A549 (cell line): ENCODE measurements at regions not wholly inside any gene's neighbourhood (a gene's known extent, or its start where the extent isn't known, plus 50 kb on each side); places are given as distances from the start of the nearest gene placed in this dataset.

Experiments
- ATAC-seq, 2 experiments: fragments of 200-7000 bp in 1 of 2; fragments of >200 bp in 1 of 2; cut with Nextera tagmentation in 1 of 2; cut with Tn5 transposase in 1 of 2; 3 replicates each; pipeline versions ENCODE4 v1.8.0 to v1.9.1; 2018 to 2020; ENCODE audit warnings: mild to moderate bottlenecking in 1 of 2, moderate library complexity in 1 of 2
- CTCF ChIA-PET: fragments of 300-600 bp; sonication (Branson Sonifier 250); formaldehyde crosslinking; extraction: SDS; loops from one replicate; lab custom pipeline; 2021; ENCODE audit warnings: antibody characterized with exemption, inconsistent platforms; lab: Yijun Ruan, JAX
- POLR2A ChIA-PET: fragments of 350-600 bp; formaldehyde crosslinking; extraction: SDS; loops from one replicate; lab custom pipeline; 2021; ENCODE audit warnings: antibody characterized with exemption, inconsistent platforms; lab: Yijun Ruan, JAX
- DNase-seq, 2 experiments: peaks; one replicate each; pipeline versions ENCODE4 v3.0.0 to v3.0.0-alpha.2; 2011 to 2016; ENCODE audit warnings: low read depth in 1 of 2, low spot score in 1 of 2
- FAIRE-seq: peaks from 2 replicates; lab custom pipeline; 2011; peaks lifted over from hg19 to GRCh38; lab: Jason Lieb, UNC
- H3K27ac ChIP-seq, 2 experiments: fragments of >200 bp; sonication (Bioruptor Twin); formaldehyde crosslinking; 3 replicates each; pipeline ENCODE4 v1.5.1; 2016 to 2017
- H3K4me1 ChIP-seq: fragments of >200 bp; sonication (Bioruptor Twin); formaldehyde crosslinking; 3 replicates; pipeline ENCODE4 v1.6.1; 2016
- H3K4me2 ChIP-seq: fragments of >200 bp; sonication (Bioruptor Twin); formaldehyde crosslinking; 3 replicates; pipeline ENCODE4 v1.6.1; 2016
- H3K4me3 ChIP-seq: fragments of >200 bp; sonication (Bioruptor Twin); formaldehyde crosslinking; 3 replicates; pipeline ENCODE4 v1.5.1; 2016
- H3K9me3 ChIP-seq: fragments of >200 bp; sonication (Bioruptor Twin); formaldehyde crosslinking; 3 replicates; pipeline ENCODE4 v1.6.1; 2016
- BHLHE40 ChIP-seq: IDR thresholded peaks from 2 replicates; pipeline ENCODE4 v1.6.1; 2012; ENCODE audit warnings: low read depth, low read length, inconsistent platforms
- CBX2 ChIP-seq: fragments of 200-600 bp; sonication (generic); IDR thresholded peaks from 2 replicates; pipeline ENCODE4 v1.6.1; 2016; ENCODE audit warnings: low read depth, mild to moderate bottlenecking, borderline replicate concordance
- CBX8 ChIP-seq: fragments of 200-600 bp; sonication (generic); IDR thresholded peaks from 2 replicates; pipeline ENCODE4 v1.6.1; 2016
- CEBPB ChIP-seq, 2 experiments: fragments of >200 bp in 1 of 2; sonication (Bioruptor Twin) in 1 of 2; formaldehyde crosslinking in 1 of 2; IDR thresholded peaks; 2 replicates each; pipeline ENCODE4 v1.6.1; 2012 to 2016
- CHD4 ChIP-seq: fragments of 200-600 bp; sonication (generic); IDR thresholded peaks from 2 replicates; pipeline ENCODE4 v1.6.1; 2016; ENCODE audit warnings: antibody characterized with exemption, mild to moderate bottlenecking, borderline replicate concordance
- EHMT2 ChIP-seq: fragments of 200-600 bp; sonication (generic); IDR thresholded peaks from 2 replicates; pipeline ENCODE4 v1.6.1; 2016; ENCODE audit warnings: antibody characterized with exemption, low read depth, mild to moderate bottlenecking, moderate library complexity
- HOXB13 ChIP-seq: fragments of 250-450 bp; sonication (Bioruptor Pico); IDR thresholded peaks from 2 replicates; pipeline ENCODE4 v1.5.0; 2020; ENCODE audit warnings: low read depth, mild to moderate bottlenecking, moderate library complexity
- HOXB5 ChIP-seq: fragments of 250-450 bp; sonication (Bioruptor Pico); IDR thresholded peaks from 2 replicates; pipeline ENCODE4 v1.5.0; 2020; ENCODE audit warnings: mild to moderate bottlenecking, moderate library complexity
- JUNB ChIP-seq: fragments of >200 bp; sonication (Bioruptor Twin); formaldehyde crosslinking; IDR thresholded peaks from 2 replicates; pipeline ENCODE4 v1.6.1; 2016
- KDM1A ChIP-seq: fragments of 200-600 bp; sonication (generic); IDR thresholded peaks from 2 replicates; pipeline ENCODE4 v1.6.1; 2016; ENCODE audit warnings: low read depth, mild to moderate bottlenecking
- KDM5A ChIP-seq: fragments of 200-600 bp; sonication (generic); IDR thresholded peaks from 2 replicates; pipeline ENCODE4 v1.6.1; 2016; ENCODE audit warnings: antibody characterized with exemption, mild to moderate bottlenecking
- MAZ ChIP-seq: fragments of 150-350 bp; IDR thresholded peaks from 2 replicates; pipeline ENCODE4 v1.6.1; 2014; ENCODE audit warnings: antibody characterized with exemption, low read depth, low read length, borderline replicate concordance
- NR3C1 ChIP-seq: fragments of >200 bp; sonication (Bioruptor Twin); formaldehyde crosslinking; IDR thresholded peaks from 3 replicates; pipeline ENCODE4 v1.6.1; 2017
- POLR2A ChIP-seq: IDR thresholded peaks from 2 replicates; pipeline ENCODE4 v1.6.1; 2012; ENCODE audit warnings: mild to moderate bottlenecking, low read length
- RCOR1 ChIP-seq: fragments of 150-350 bp; IDR thresholded peaks from 2 replicates; pipeline ENCODE4 v1.6.1; 2014; ENCODE audit warnings: antibody characterized with exemption, low read length, low read depth
- RFX5 ChIP-seq: fragments of 450-650 bp; IDR thresholded peaks from 2 replicates; pipeline ENCODE4 v1.7.1; 2014; ENCODE audit warnings: antibody characterized with exemption, mild to moderate bottlenecking, moderate library complexity
- RNF2 ChIP-seq: fragments of 200-600 bp; sonication (generic); IDR thresholded peaks from 2 replicates; pipeline ENCODE4 v1.6.1; 2016; ENCODE audit warnings: low read depth, mild to moderate bottlenecking, antibody characterized with exemption, moderate library complexity, borderline replicate concordance
- SMC3 ChIP-seq: fragments of >200 bp; sonication (Bioruptor Twin); formaldehyde crosslinking; IDR thresholded peaks from 3 replicates; pipeline ENCODE4 v1.6.1; 2018; ENCODE audit warnings: inconsistent platforms
- TP53 ChIP-seq: fragments of 250-450 bp; sonication (Bioruptor Pico); IDR thresholded peaks from 2 replicates; pipeline ENCODE4 v1.5.0; 2021; ENCODE audit warnings: mild to moderate bottlenecking, moderate library complexity
- ZC3H11A ChIP-seq: fragments of 450-650 bp; IDR thresholded peaks from 2 replicates; pipeline ENCODE4 v1.6.1; 2014; ENCODE audit warnings: antibody characterized with exemption, mild to moderate bottlenecking
- ZFP36 ChIP-seq: fragments of 450-650 bp; IDR thresholded peaks from 2 replicates; pipeline ENCODE4 v1.6.1; 2014; ENCODE audit warnings: borderline replicate concordance; ENCODE audit not compliant: partially characterized antibody
- ZSCAN20 ChIP-seq: fragments of 250-450 bp; sonication (Bioruptor Pico); IDR thresholded peaks from 2 replicates; pipeline ENCODE4 v1.8.0; 2022; ENCODE audit warnings: mild to moderate bottlenecking, moderate library complexity
- WGBS: methylation state at CpG from one replicate; pipeline ENCODE4 v1.1.6; 2017; ENCODE audit errors: missing lambda C conversion rate; 5-methylcytosine and 5-hydroxymethylcytosine counted together
- TF ChIP-seq, protein P1 (sequence below): fragments of >200 bp; sonication (Bioruptor Twin); formaldehyde crosslinking; IDR thresholded peaks from 3 replicates; pipeline ENCODE4 v1.6.1; 2016
- TF ChIP-seq, protein P2 (sequence below): fragments of >200 bp; sonication (Bioruptor Twin); formaldehyde crosslinking; IDR thresholded peaks from 2 replicates; pipeline ENCODE4 v1.6.1; 2016
- TF ChIP-seq, protein P3 (sequence below): IDR thresholded peaks from 2 replicates; pipeline ENCODE4 v1.6.1; 2012; ENCODE audit warnings: low read depth, borderline replicate concordance

DNA sequence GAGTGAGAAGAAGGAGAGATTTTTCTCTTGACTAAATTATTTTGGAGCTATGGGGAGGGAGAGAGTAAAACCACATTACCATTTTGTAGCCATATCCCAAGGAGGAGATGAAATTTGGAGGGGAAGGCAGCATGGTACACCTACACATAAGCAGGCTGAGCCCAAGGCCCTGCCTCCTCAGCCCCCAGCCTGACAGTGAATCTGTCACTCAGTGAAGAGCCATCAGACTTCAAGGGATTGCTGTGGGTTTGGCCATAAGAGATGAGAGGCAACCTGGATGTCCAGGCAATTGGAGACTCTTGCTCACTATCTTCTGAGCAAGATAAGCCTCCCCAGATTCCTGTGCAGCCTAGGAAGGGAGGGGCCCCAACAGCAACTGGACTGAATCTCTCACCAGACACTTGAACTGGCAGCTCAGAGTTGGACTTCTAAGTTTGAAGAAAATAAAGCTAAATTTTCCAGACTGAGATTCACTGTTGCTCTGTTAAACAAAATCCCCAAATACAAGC lies 216.6 kb downstream of the SEMA6A start (continued):
- TF ChIP-seq BHLHE40: no peak
- TF ChIP-seq CBX2: no peak
- no peak for TF ChIP-seq RFX5
- TF ChIP-seq KDM1A: no peak
- TF ChIP-seq RCOR1: no peak
- no peak for TF ChIP-seq KDM5A
- TF ChIP-seq JUNB: no peak
- no peak for TF ChIP-seq HOXB5 (CRISPR knock-in tag)
- TF ChIP-seq HOXB13 (CRISPR knock-in tag): no peak

DNA sequence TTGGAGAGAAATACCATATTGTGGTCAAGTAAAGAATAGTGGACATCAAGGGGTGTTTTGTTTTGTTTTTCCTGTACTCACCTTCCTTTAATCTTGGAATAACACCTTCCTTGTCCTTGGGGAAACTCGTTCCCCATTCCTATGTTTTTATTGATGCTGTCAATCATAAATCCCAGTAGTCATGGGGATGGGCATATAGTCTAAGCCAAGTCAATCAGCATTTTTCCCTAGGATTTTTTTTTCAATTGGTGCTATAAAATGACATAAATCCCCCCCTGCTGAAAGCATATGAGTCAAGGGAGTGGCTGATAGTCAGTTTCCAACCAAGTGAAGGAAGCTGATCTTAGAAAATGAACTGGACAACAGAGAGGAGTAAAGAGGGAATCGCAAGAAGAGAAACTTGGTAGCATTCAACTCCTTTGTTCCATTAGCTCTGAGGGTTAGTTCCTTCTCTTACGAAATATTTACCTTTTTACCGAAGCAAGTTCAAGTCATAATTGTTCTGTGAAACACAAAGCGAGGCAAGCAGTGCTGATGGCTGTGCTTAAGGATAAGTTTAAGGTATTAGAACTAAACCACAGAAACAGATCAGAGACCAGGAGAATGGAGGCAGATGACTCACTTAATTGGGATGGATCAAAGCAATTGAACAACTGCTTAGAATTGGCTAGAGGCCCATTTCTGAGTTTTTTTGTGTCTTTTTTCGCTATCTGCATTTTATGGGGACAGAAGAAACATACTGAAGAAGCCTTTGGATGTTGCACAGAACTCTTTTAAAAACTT lies 218.6 kb downstream of the SEMA6A start:
- peaks cover 4% of the 10 kb centered on the region; the same call in 1 of the 3 replicates for H3K9me3 ChIP-seq
- H3K4me1 ChIP-seq: no peaks in the 10 kb centered on the region
- H3K27ac ChIP-seq: no peak overlapping the region
- FAIRE-seq (no peak), DNase-seq (no peak), ATAC-seq (no peak)
- ChIA-PET CTCF (no interaction called here), POLR2A (no interaction called here)
- no peak overlapping the region for H3K4me3 ChIP-seq
- TF ChIP-seq KDM1A (no peak), EHMT2 (no peak), ZSCAN20 (CRISPR knock-in tag) (no peak), SMC3 (no peak), NR3C1 (no peak), RNF2 (no peak)
- TF ChIP-seq, protein P1, sequence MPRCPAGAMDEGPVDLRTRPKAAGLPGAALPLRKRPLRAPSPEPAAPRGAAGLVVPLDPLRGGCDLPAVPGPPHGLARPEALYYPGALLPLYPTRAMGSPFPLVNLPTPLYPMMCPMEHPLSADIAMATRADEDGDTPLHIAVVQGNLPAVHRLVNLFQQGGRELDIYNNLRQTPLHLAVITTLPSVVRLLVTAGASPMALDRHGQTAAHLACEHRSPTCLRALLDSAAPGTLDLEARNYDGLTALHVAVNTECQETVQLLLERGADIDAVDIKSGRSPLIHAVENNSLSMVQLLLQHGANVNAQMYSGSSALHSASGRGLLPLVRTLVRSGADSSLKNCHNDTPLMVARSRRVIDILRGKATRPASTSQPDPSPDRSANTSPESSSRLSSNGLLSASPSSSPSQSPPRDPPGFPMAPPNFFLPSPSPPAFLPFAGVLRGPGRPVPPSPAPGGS: no peak
- 36% methylated on average over 6 of the region's 6 CpGs for WGBS
- H3K4me2 ChIP-seq: no peak overlapping the region

DNA sequence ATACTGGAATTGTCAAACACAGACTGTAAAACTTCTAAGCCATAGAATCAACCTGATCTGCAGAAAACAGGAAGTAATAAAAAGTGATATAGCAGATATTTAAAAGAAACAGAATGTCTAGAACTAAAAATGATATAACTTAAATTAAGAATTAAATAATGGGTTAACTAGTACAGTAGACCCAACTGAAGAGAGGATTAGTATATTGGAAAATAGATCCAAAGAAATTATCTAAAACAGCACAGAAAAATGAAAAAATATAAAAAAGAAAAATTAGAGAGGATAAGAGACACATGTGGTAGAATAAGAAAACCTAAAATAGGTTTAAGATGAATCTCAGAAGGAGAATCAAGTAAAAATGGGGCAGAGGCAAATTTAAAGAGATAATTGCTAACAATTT lies 219.9 kb downstream of the SEMA6A start:
- POLR2A ChIA-PET: no interaction called here
- H3K4me1 ChIP-seq: no peaks in the 10 kb centered on the region
- no peak overlapping the region for H3K27ac ChIP-seq
- peaks cover 4% of the 10 kb centered on the region; the same call in 1 of the 3 replicates for H3K9me3 ChIP-seq
- ATAC-seq: no peak
- TF ChIP-seq POLR2A (no peak), HOXB5 (CRISPR knock-in tag) (no peak), NR3C1 (no peak), KDM1A (no peak), TP53 (CRISPR knock-in tag) (no peak), ZSCAN20 (CRISPR knock-in tag) (no peak), RNF2 (no peak), ZFP36 (no peak)
- TF ChIP-seq, protein P2, sequence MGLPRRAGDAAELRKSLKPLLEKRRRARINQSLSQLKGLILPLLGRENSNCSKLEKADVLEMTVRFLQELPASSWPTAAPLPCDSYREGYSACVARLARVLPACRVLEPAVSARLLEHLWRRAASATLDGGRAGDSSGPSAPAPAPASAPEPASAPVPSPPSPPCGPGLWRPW: no peak
- no peak overlapping the region for H3K4me2 ChIP-seq
- no peak for FAIRE-seq
- no peak for DNase-seq
- H3K4me3 ChIP-seq: no peak overlapping the region
- CTCF ChIA-PET: no interaction called here

DNA sequence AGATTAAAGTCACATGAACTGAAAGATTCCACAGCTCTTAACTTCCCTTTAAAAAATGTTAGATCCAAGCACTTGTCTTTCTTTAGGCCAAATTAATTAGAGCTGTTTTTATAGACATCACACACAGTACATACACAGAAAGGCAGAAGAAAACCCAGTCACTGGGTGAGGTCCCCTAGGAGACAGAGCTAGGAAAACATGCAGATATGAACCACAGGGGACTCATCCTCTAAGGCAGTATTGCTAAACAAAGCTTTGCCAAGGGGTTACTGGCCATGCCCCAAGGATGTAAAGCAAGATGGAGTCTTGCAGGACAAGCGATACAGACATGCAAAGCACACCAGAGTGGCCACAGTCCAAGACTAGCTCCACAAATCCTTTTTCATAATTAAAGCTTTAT lies 227.0 kb downstream of the SEMA6A start:
- no peak overlapping the region for H3K4me3 ChIP-seq
- H3K9me3 ChIP-seq: no peaks in the 10 kb centered on the region
- H3K27ac ChIP-seq: no peak overlapping the region
- no peak overlapping the region for H3K4me2 ChIP-seq
- ChIA-PET POLR2A (no interaction called here), CTCF (interaction anchor here (0.7 to 0.9 kb wide), 2 partner anchors 65 to 86 kb away, joined by 3 to 4 read pairs; no protein-coding TSS in a partner anchor)
- H3K4me1 ChIP-seq: no peaks in the 10 kb centered on the region
- WGBS: 75% methylated on average over 1 of the region's 1 CpG
- TF ChIP-seq CHD4 (no peak), HOXB5 (CRISPR knock-in tag) (no peak), ZC3H11A (no peak), MAZ (no peak), CBX8 (no peak), ZFP36 (no peak), BHLHE40 (no peak), CEBPB (IDR thresholded peaks at IDR 0.05) (no peak)
- TF ChIP-seq, protein P2: no peak
- TF ChIP-seq, protein P3, sequence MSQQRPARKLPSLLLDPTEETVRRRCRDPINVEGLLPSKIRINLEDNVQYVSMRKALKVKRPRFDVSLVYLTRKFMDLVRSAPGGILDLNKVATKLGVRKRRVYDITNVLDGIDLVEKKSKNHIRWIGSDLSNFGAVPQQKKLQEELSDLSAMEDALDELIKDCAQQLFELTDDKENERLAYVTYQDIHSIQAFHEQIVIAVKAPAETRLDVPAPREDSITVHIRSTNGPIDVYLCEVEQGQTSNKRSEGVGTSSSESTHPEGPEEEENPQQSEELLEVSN: no peak
- DNase-seq (no peak), FAIRE-seq (no peak), ATAC-seq (no peak)
